Esophagus squamous epithelium (tissue), 5 donors: ENCODE measurements at regions not wholly inside any gene's neighbourhood (a gene's known extent, or its start where the extent isn't known, plus 50 kb on each side); places are given as distances from the start of the nearest gene placed in this dataset.
A peak's percentile ranks its signal among the peaks of the same experiment; 100 is the strongest.

Source experiments
- DNase-seq: peaks from one replicate; lab custom pipeline; 2025; lab: John Stamatoyannopoulos, UW
- H3K27ac ChIP-seq, 4 donors: fragments of 200-600 bp; sonication (generic); one replicate each; pipeline ENCODE4 v1.5.1; 2016 to 2019; ENCODE audit warnings: mild to moderate bottlenecking in 1 of 4
- H3K27me3 ChIP-seq, 4 donors: fragments of 200-600 bp; sonication (generic); 1 replicate in 3 of 4; 2 replicates in 1 of 4; pipeline versions ENCODE4 v1.5.1 to v1.6.0; 2017 to 2021; ENCODE audit warnings: antibody characterized with exemption in 1 of 4
- H3K36me3 ChIP-seq, 3 donors: fragments of 200-600 bp; sonication (generic); one replicate each; pipeline ENCODE4 v1.5.1; 2016 to 2019
- H3K4me1 ChIP-seq, 3 donors: fragments of 200-600 bp; sonication (generic); one replicate each; pipeline ENCODE4 v1.5.1; 2017 to 2019
- H3K4me3 ChIP-seq, 4 donors: fragments of 200-600 bp; sonication (generic); 1 replicate in 3 of 4; 2 replicates in 1 of 4; pipeline ENCODE4 v1.5.1; 2016 to 2019; ENCODE audit warnings: mild to moderate bottlenecking in 2 of 4, moderate library complexity in 1 of 4
- H3K9me3 ChIP-seq, 3 donors: fragments of 200-600 bp; sonication (generic); one replicate each; pipeline ENCODE4 v1.5.1; 2016 to 2019
- CTCF ChIP-seq, 6 experiments: fragments of 450-650 bp in 4 of 6; fragments of 200-600 bp in 2 of 6; sonication (generic) in 2 of 6; IDR thresholded peaks; one replicate each; pipeline ENCODE4 v1.5.1; 2016 to 2019; ENCODE audit warnings: antibody characterized with exemption in 6 of 6, mild to moderate bottlenecking in 4 of 6, moderate library complexity in 4 of 6
- POLR2A ChIP-seq, 4 donors: fragments of 450-650 bp; IDR thresholded peaks; one replicate each; pipeline ENCODE4 v1.6.1; 2017; ENCODE audit warnings: antibody characterized with exemption in 4 of 4, mild to moderate bottlenecking in 4 of 4, moderate library complexity in 3 of 4
- WGBS, 2 donors: methylation state at CpG; one replicate each; pipeline ENCODE4 v1.1.5; 2018; 5-methylcytosine and 5-hydroxymethylcytosine counted together
- intact Hi-C: fragments of 100-400 bp; cut with DNase I; formaldehyde crosslinking; loops from one replicate; pipeline ENCODE4 v1.15.0; 2022
- donor health status: DM: yes; HTN: yes; CAD: no.

GRCh38 chr14:22039938-22040780 is 366.5 kb upstream of the OR4E1 start:
- Histone ChIP-seq H3K4me3 (no peak overlapping the region), H3K27ac (no peak overlapping the region), H3K4me1 (no peaks in the 10 kb centered on the region), H3K36me3 (no peaks in the 10 kb centered on the region), H3K27me3 (no peaks in the 10 kb centered on the region), H3K9me3 (no peaks in the 10 kb centered on the region)
- peak in 3 of 6 experiments; percentile 12 to 49 (median 39) for TF ChIP-seq CTCF (IDR thresholded peaks at IDR 0.05)
- TF ChIP-seq POLR2A (IDR thresholded peaks at IDR 0.05) = no peak
- no peak for DNase-seq
- WGBS, 2 donors = 40 to 43% methylated on average over 6 of the region's 6 CpGs
- intact Hi-C loops = no loop called here

GRCh38 chr14:22036541-22037239 is 363.1 kb upstream of the OR4E1 start:
- no peaks in the 10 kb centered on the region for H3K36me3 ChIP-seq
- no peak overlapping the region for H3K4me3 ChIP-seq
- H3K27ac ChIP-seq = no peak overlapping the region
- no peak for TF ChIP-seq CTCF (IDR thresholded peaks at IDR 0.05)
- TF ChIP-seq POLR2A (IDR thresholded peaks at IDR 0.05) = no peak
- no peaks in the 10 kb centered on the region for H3K27me3 ChIP-seq
- H3K4me1 ChIP-seq = no peaks in the 10 kb centered on the region
- intact Hi-C loops = no loop called here
- DNase-seq = no peak
- WGBS, 2 donors = 37 to 41% methylated on average over 2 of the region's 2 CpGs
- H3K9me3 ChIP-seq = no peaks in the 10 kb centered on the region

- Histone ChIP-seq H3K4me3 (no peak overlapping the region), H3K9me3 (no peaks in the 10 kb centered on the region), H3K4me1 (no peaks in the 10 kb centered on the region), H3K27me3 (no peaks in the 10 kb centered on the region), H3K36me3 (no peaks in the 10 kb centered on the region), H3K27ac (no peak overlapping the region)
- DNase-seq = no peak
- intact Hi-C loops = no loop called here
- no peak for TF ChIP-seq CTCF (IDR thresholded peaks at IDR 0.05)
- no peak for TF ChIP-seq POLR2A (IDR thresholded peaks at IDR 0.05)
- 33 to 38% methylated on average over 1 of the region's 2 CpGs for WGBS, 2 donors
Measured at GRCh38 chr14:22026527-22026926, 352.9 kb upstream of the OR4E1 start.

- H3K9me3 ChIP-seq = no peaks in the 10 kb centered on the region
- no peak for DNase-seq
- H3K27ac ChIP-seq = no peak overlapping the region
- 63% methylated on average over 1 of the region's 1 CpG; no CpG with 5 or more reads in 1 of the 2 donors for WGBS, 2 donors
- H3K4me3 ChIP-seq = no peak overlapping the region
- no peaks in the 10 kb centered on the region for H3K4me1 ChIP-seq
- intact Hi-C loops = no loop called here
- no peaks in the 10 kb centered on the region for H3K27me3 ChIP-seq
- no peaks in the 10 kb centered on the region for H3K36me3 ChIP-seq
- TF ChIP-seq CTCF (IDR thresholded peaks at IDR 0.05) (no peak), POLR2A (IDR thresholded peaks at IDR 0.05) (no peak)
Measured at GRCh38 chr14:22025879-22026278, 352.3 kb upstream of the OR4E1 start.

GRCh38 chr14:22024137-22024536 is 350.5 kb upstream of the OR4E1 start:
- Histone ChIP-seq H3K4me3 (no peak overlapping the region), H3K4me1 (no peaks in the 10 kb centered on the region), H3K36me3 (no peaks in the 10 kb centered on the region), H3K9me3 (no peaks in the 10 kb centered on the region), H3K27ac (no peak overlapping the region), H3K27me3 (no peaks in the 10 kb centered on the region)
- TF ChIP-seq POLR2A (IDR thresholded peaks at IDR 0.05) (no peak), CTCF (IDR thresholded peaks at IDR 0.05) (no peak)
- intact Hi-C loops = no loop called here
- 0 to 5% methylated on average over 1 of the region's 1 CpG for WGBS, 2 donors
- no peak for DNase-seq
